Right ventricle myocardium inferior (tissue), 1 donor: ENCODE measurements at regions not wholly inside any gene's neighbourhood (a gene's known extent, or its start where the extent isn't known, plus 50 kb on each side); places are given as distances from the start of the nearest gene placed in this dataset.

Source experiments
- ATAC-seq: fragments of 200-7000 bp; cut with Tn5 transposase; one replicate; pipeline ENCODE4 v1.9.1; 2020; ENCODE audit warnings: mild to moderate bottlenecking, moderate library complexity
- DNase-seq: peaks from one replicate; pipeline ENCODE4 v3.0.0; 2021; ENCODE audit errors: missing footprints
- intact Hi-C: fragments of 100-400 bp; cut with DNase I; formaldehyde crosslinking; loops from one replicate; pipeline ENCODE4 v1.11.0; 2022
- donor health status: DM: no; HTN: yes; CAD: no; lungs with severe emphysema.

DNA sequence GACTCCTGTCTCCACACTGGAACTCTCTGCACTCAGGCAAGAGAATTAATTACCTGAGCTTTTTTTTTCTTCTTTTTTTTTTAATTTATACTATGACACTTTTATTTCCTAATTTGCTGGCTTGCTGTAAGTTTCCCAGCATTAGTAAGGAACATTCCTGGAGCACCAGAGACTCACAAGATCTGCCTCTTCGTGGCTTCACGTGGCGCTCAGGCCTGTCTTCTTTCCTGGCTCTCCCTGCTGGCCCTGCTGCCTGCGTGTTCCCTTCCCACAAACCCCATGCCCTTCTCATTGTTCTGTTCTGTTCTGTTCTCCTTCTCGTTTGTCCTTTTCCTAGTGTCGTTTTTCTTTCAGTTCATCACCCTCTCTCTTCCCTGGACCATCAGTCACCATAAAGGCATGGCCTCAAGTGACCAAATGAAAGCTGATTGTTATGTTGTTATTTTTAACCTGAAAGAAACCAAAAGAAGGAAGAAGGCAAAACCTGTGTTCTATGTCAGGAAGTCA is 591.6 kb upstream of the PFKP start:
- intact Hi-C loops, result no loop called here
- DNase-seq, result no peak
- no peak for ATAC-seq

- intact Hi-C loops, result no loop called here
- DNase-seq (no peak), ATAC-seq (no peak)
These were observed 595.5 kb upstream of the PFKP start for GRCh38 chr10:2471811-2472210.

GRCh38 chr10:2469802-2470201 is 597.5 kb upstream of the PFKP start:
- DNase-seq (no peak), ATAC-seq (no peak)
- intact Hi-C loops, result no loop called here

GRCh38 chr10:2464483-2464882 is 602.9 kb upstream of the PFKP start:
- intact Hi-C loops, result no loop called here
- DNase-seq (no peak), ATAC-seq (no peak)

- DNase-seq, result no peak
- no peak for ATAC-seq
- intact Hi-C loops, result no loop called here
These were observed 604.0 kb upstream of the PFKP start for GRCh38 chr10:2463316-2463715.

- intact Hi-C loops, result no loop called here
- DNase-seq, result no peak
- no peak for ATAC-seq
These were observed 604.8 kb upstream of the PFKP start for GRCh38 chr10:2462581-2462980.

DNA sequence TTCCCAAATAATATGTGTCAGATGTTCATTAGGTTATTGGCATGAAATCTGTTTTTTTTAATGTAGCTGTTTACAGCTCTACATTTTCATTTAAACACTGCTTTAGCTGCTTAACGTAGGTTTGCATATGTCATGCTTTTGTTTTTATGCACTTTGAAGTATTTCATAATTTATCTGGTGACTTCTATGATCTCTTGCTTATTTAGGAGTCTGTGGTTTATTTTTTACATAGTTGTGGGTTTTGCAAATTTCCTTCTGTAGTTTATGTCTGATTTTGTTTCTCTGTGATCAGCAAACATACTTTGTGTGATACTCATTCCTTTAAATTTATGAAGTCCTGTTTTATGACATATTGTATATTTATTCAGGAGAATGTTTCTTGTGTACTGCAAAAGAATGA is 606.5 kb upstream of the PFKP start:
- no peak for ATAC-seq

GRCh38 chr10:2459713-2460112 is 607.6 kb upstream of the PFKP start:
- DNase-seq, result no peak
- ATAC-seq, result no peak
- intact Hi-C loops, result no loop called here

More for the DNA sequence above, 606.5 kb upstream of the PFKP start:
- no peak for DNase-seq
- intact Hi-C loops, result no loop called here

- no peak for ATAC-seq
These were observed 610.5 kb upstream of the PFKP start for GRCh38 chr10:2456834-2457233.

GRCh38 chr10:2445370-2445769 is 622.0 kb upstream of the PFKP start:
- no peak for DNase-seq

More at GRCh38 chr10:2456834-2457233, 610.5 kb upstream of the PFKP start:
- no peak for DNase-seq
- intact Hi-C loops, result no loop called here

DNA sequence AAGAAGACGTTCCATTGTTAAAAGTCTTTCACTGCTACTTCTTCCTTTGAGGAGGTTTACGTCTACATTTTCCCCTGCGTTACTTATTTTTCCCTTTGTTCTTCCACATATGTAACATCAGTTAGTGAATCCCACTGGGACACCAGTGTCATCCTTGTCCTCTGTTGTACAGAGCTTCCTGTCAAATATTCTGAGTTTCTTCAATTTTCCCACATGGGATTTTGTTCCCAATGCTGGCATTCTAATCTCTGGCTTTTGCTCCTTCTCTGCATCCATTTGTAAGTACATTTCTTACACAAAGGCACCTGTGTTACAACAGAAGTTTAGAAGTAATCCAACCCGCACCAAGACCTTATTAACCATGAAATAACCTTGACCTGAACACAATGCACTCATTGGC is 627.4 kb upstream of the PFKP start:
- no peak for ATAC-seq
- intact Hi-C loops, result no loop called here

More at GRCh38 chr10:2445370-2445769, 622.0 kb upstream of the PFKP start:
- ATAC-seq, result no peak
- intact Hi-C loops, result no loop called here

GRCh38 chr10:2439000-2439399 is 628.3 kb upstream of the PFKP start:
- ATAC-seq (no peak), DNase-seq (no peak)
- intact Hi-C loops, result no loop called here

More for the DNA sequence above, 627.4 kb upstream of the PFKP start:
- DNase-seq, result no peak

GRCh38 chr10:2438248-2438939 is 629.0 kb upstream of the PFKP start:
- intact Hi-C loops, result no loop called here

GRCh38 chr10:2436933-2437332 is 630.4 kb upstream of the PFKP start:
- DNase-seq (no peak), ATAC-seq (no peak)
- intact Hi-C loops, result no loop called here

More at GRCh38 chr10:2438248-2438939, 629.0 kb upstream of the PFKP start:
- DNase-seq (no peak), ATAC-seq (no peak)

DNA sequence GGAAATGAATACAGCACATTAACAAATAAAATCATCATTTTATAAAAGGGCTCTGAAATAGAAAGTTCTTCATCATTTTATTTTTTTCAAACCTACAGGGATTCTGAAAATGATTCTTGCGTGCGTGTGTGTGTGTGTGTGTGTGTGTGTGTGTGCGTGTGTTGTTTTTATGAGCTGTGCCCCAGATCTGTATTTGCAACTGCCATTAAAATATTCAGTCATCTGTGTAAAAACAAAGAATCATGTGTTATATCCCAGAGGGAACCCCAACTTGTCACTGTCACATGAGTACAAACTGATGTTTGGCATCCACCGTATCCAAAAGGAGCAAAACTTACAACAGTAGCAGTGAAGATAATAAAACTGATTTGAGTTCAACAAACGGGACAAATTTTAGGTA is 635.4 kb upstream of the PFKP start:
- ATAC-seq (no peak), DNase-seq (no peak)
- intact Hi-C loops, result no loop called here

- ATAC-seq (no peak), DNase-seq (no peak)
- intact Hi-C loops, result no loop called here
These were observed 639.9 kb upstream of the PFKP start for GRCh38 chr10:2427412-2427811.

- intact Hi-C loops, result no loop called here
- ATAC-seq (no peak), DNase-seq (no peak)
These were observed 642.0 kb upstream of the PFKP start for GRCh38 chr10:2425320-2425719.

- DNase-seq (no peak), ATAC-seq (no peak)
- intact Hi-C loops, result no loop called here
These were observed 652.8 kb upstream of the PFKP start for GRCh38 chr10:2414562-2414961.

GRCh38 chr10:2414039-2414438 is 653.3 kb upstream of the PFKP start:
- intact Hi-C loops, result no loop called here
- no peak for ATAC-seq
- no peak for DNase-seq

DNA sequence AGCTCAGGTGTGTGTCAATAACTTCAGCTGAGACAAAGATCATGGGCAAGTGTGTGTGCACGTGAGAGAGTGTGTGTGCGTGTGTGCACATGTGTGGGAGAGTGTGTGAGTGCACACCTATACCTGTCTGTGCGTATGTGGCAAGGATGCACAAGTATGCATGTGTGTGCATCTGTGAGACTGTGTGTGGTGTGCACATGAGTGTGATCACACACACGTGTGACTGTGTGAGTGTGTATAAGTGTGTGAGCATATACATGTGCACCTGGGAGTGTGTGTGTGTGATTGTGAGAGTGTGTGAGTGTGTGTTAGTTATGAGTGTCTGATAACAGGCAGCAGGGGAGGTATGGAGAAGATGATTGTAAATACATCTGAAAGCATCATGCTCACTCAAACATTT is 657.3 kb upstream of the PFKP start:
- no peak for ATAC-seq
- intact Hi-C loops, result no loop called here

GRCh38 chr10:2401459-2401858 is 664.1 kb upstream of the ADARB2 start:
- no peak for DNase-seq
- intact Hi-C loops, result no loop called here
- no peak for ATAC-seq

More for the DNA sequence above, 657.3 kb upstream of the PFKP start:
- no peak for DNase-seq
